Spleen (tissue), 3 donors: ENCODE measurements at regions not wholly inside any gene's neighbourhood (a gene's known extent, or its start where the extent isn't known, plus 50 kb on each side); places are given as distances from the start of the nearest gene placed in this dataset.

ENCODE experiments used
- POLR2A ChIP-seq, 3 donors: fragments of 450-650 bp; IDR thresholded peaks; one replicate each; pipeline ENCODE4 v1.5.1; 2017; ENCODE audit warnings: antibody characterized with exemption in 3 of 3, mild to moderate bottlenecking in 1 of 3
- POLR2AphosphoS5 ChIP-seq, 3 donors: sonication (generic); formaldehyde crosslinking; IDR thresholded peaks; one replicate each; pipeline ENCODE4 v1.5.1; 2017; ENCODE audit warnings: antibody characterized with exemption in 3 of 3

- TF ChIP-seq POLR2A (IDR thresholded peaks at IDR 0.05) (no peak), POLR2AphosphoS5 (IDR thresholded peaks at IDR 0.05) (no peak)
Observed at GRCh38 chr22:26849575-26849974, 192.2 kb downstream of the MIAT start.
